ENCODE measurements at regions not wholly inside any gene's neighbourhood (a gene's known extent, or its start where the extent isn't known, plus 50 kb on each side); places are given as distances from the start of the nearest gene placed in this dataset.
"Not testable (repeated sequence)": the region's sequence is repeated elsewhere in the genome, so short reads cannot be mapped to it uniquely, and the experiment has no call there.

DNA sequence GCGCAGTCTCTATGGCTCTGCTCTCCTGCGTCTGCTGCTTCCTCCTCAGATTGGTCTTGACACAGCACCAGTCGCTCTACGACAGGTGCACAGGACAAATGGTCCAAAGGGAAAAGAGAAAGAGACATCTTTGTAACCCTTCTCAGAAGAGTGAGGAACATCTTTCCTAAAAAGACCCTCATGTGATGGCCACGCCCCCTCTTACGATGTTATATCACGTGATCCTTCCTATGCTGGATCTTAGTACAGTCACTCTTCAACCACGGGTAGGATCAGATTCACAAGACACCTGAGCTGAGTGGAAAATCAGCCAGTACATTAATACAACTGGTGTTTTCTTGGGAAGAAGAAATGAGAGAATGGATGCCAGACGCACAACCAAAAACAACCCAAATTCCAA lies 262.2 kb upstream of the CELF2 start:
- intact Hi-C loops (cut with DNase I, micrococcal nuclease), result no loop called here
- TF ChIP-seq, protein P1, sequence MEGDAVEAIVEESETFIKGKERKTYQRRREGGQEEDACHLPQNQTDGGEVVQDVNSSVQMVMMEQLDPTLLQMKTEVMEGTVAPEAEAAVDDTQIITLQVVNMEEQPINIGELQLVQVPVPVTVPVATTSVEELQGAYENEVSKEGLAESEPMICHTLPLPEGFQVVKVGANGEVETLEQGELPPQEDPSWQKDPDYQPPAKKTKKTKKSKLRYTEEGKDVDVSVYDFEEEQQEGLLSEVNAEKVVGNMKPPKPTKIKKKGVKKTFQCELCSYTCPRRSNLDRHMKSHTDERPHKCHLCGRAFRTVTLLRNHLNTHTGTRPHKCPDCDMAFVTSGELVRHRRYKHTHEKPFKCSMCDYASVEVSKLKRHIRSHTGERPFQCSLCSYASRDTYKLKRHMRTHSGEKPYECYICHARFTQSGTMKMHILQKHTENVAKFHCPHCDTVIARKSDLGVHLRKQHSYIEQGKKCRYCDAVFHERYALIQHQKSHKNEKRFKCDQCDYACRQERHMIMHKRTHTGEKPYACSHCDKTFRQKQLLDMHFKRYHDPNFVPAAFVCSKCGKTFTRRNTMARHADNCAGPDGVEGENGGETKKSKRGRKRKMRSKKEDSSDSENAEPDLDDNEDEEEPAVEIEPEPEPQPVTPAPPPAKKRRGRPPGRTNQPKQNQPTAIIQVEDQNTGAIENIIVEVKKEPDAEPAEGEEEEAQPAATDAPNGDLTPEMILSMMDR (IDR thresholded peaks at IDR 0.05), result no peak
- ChIA-PET POLR2A (no interaction called here), CTCF (no interaction called here)
- H3K36me3 ChIP-seq (ENCODE audit: insufficient read depth, low read length), result no peaks in the 10 kb centered on the region
- no peak for ATAC-seq (ENCODE audit: poor library complexity)
- H3K27ac ChIP-seq (ENCODE audit: low read depth in 1 of 2, low read length in 2 of 2), result no peak overlapping the region
- H3K4me3 Mint-ChIP-seq, result no peak overlapping the region
- no peak for DNase-seq
- H3K27me3 Mint-ChIP-seq, result no peaks in the 10 kb centered on the region
- H3K4me1 Mint-ChIP-seq (ENCODE audit: low read depth), result no peaks in the 10 kb centered on the region
- no peaks in the 10 kb centered on the region for H3K9me3 ChIP-seq (ENCODE audit: control insufficient read depth in 1 of 2, insufficient read depth in 1 of 2, low read length in 2 of 2)
- H3K27ac Mint-ChIP-seq, result no peak overlapping the region
- H3K4me1 ChIP-seq (ENCODE audit: insufficient read depth, low read length), result no peaks in the 10 kb centered on the region
- H3K4me3 ChIP-seq (ENCODE audit: low read length), result no peak overlapping the region
- no peaks in the 10 kb centered on the region for H3K36me3 Mint-ChIP-seq (ENCODE audit: low read depth)
- no peaks in the 10 kb centered on the region for H3K9me3 Mint-ChIP-seq
- no peaks in the 10 kb centered on the region for H3K27me3 ChIP-seq (ENCODE audit: control insufficient read depth in 1 of 2, insufficient read depth in 2 of 2, low read length in 2 of 2)

DNA sequence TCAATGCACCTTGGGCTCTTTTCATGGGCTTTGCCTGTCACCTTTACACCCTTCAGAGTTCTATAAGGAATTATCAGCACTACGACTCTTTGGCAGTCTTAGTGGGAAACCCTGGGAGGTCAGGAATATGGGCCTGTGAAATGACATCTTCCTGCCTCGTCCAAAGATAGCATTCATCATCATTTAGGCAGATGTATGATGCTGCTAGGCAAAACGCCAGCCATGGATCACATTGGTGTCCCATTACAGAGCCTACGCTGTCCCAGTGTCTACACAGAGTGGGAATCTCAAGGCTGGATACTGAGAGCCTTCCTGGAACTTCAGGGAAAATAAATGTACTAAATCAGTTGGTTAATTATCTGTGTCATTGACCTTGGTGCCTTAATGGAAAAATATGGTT lies 259.4 kb upstream of the CELF2 start:
- H3K4me3 ChIP-seq (ENCODE audit: low read length), result no peak overlapping the region
- TF ChIP-seq, protein P1 (IDR thresholded peaks at IDR 0.05), result no peak
- CTCF ChIA-PET, result no interaction called here
- POLR2A ChIA-PET, result no interaction called here
- H3K9me3 ChIP-seq (ENCODE audit: control insufficient read depth in 1 of 2, insufficient read depth in 1 of 2, low read length in 2 of 2), result no peaks in the 10 kb centered on the region
- H3K36me3 ChIP-seq (ENCODE audit: insufficient read depth, low read length), result no peaks in the 10 kb centered on the region
- no peaks in the 10 kb centered on the region for H3K27me3 ChIP-seq (ENCODE audit: control insufficient read depth in 1 of 2, insufficient read depth in 2 of 2, low read length in 2 of 2)
- no peaks in the 10 kb centered on the region for H3K4me1 ChIP-seq (ENCODE audit: insufficient read depth, low read length)
- no peak overlapping the region for H3K4me3 Mint-ChIP-seq
- no peak for DNase-seq
- ATAC-seq (ENCODE audit: poor library complexity), result no peak
- H3K9me3 Mint-ChIP-seq, result no peaks in the 10 kb centered on the region
- no peaks in the 10 kb centered on the region for H3K36me3 Mint-ChIP-seq (ENCODE audit: low read depth)
- H3K27me3 Mint-ChIP-seq, result no peaks in the 10 kb centered on the region
- H3K4me1 Mint-ChIP-seq (ENCODE audit: low read depth), result no peaks in the 10 kb centered on the region
- intact Hi-C loops (cut with DNase I, micrococcal nuclease), result loop anchor here in 1 of 2 experiments (1.0 kb wide), 1 partner anchor 9 kb away; no protein-coding TSS in a partner anchor
- no peak overlapping the region for H3K27ac ChIP-seq (ENCODE audit: low read depth in 1 of 2, low read length in 2 of 2)
- no peak overlapping the region for H3K27ac Mint-ChIP-seq

- ATAC-seq (ENCODE audit: poor library complexity); DNase-seq; H3K9me3 Mint-ChIP-seq; intact Hi-C loops (cut with DNase I, micrococcal nuclease); H3K36me3 Mint-ChIP-seq (ENCODE audit: low read depth); H3K36me3 ChIP-seq (ENCODE audit: insufficient read depth, low read length); POLR2A ChIA-PET; H3K4me1 Mint-ChIP-seq (ENCODE audit: low read depth); H3K27ac ChIP-seq (ENCODE audit: low read depth in 1 of 2, low read length in 2 of 2); H3K4me3 ChIP-seq (ENCODE audit: low read length); H3K4me3 Mint-ChIP-seq; CTCF ChIA-PET; H3K4me1 ChIP-seq (ENCODE audit: insufficient read depth, low read length); H3K27me3 ChIP-seq (ENCODE audit: control insufficient read depth in 1 of 2, insufficient read depth in 2 of 2, low read length in 2 of 2); H3K27me3 Mint-ChIP-seq; H3K27ac Mint-ChIP-seq; H3K9me3 ChIP-seq (ENCODE audit: control insufficient read depth in 1 of 2, insufficient read depth in 1 of 2, low read length in 2 of 2): not testable (repeated sequence)
Observed at GRCh38 chr10:10759806-10760205, 257.9 kb upstream of the CELF2 start.

DNA sequence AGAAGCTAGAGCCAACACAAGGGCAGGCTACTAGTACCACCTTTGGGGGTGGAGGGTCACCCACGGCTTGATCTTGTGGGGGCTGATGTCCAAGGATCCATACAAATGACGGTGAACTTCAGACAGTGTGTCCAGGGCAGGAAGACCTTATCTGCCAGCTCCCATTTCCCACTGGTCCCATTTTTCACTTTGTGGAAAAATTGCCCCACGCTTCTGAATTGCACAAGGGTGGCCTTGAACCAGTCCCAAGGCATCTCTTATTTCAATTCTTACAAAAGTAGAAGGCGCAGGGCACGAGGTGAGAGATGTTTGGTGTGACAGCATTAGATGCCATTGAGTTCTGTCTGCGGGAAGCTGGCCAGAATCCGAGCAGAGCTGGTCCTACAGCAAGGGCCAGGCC lies 252.7 kb upstream of the CELF2 start:
- ChIA-PET POLR2A (no interaction called here), CTCF (no interaction called here)
- Mint-ChIP-seq H3K4me3 (no peak overlapping the region), H3K4me1 (ENCODE audit: low read depth) (no peaks in the 10 kb centered on the region), H3K27ac (no peak overlapping the region), H3K9me3 (no peaks in the 10 kb centered on the region), H3K36me3 (ENCODE audit: low read depth) (no peaks in the 10 kb centered on the region), H3K27me3 (peaks cover 9% of the 10 kb centered on the region)
- H3K36me3 ChIP-seq (ENCODE audit: insufficient read depth, low read length), result no peaks in the 10 kb centered on the region
- no peaks in the 10 kb centered on the region for H3K9me3 ChIP-seq (ENCODE audit: control insufficient read depth in 1 of 2, insufficient read depth in 1 of 2, low read length in 2 of 2)
- ATAC-seq (ENCODE audit: poor library complexity) (no peak), DNase-seq (no peak)
- TF ChIP-seq, protein P1 (IDR thresholded peaks at IDR 0.05), result no peak
- H3K4me3 ChIP-seq (ENCODE audit: low read length), result no peak overlapping the region
- intact Hi-C loops (cut with DNase I, micrococcal nuclease), result no loop called here
- no peaks in the 10 kb centered on the region for H3K4me1 ChIP-seq (ENCODE audit: insufficient read depth, low read length)
- H3K27ac ChIP-seq (ENCODE audit: low read depth in 1 of 2, low read length in 2 of 2), result no peak overlapping the region
- H3K27me3 ChIP-seq (ENCODE audit: control insufficient read depth in 1 of 2, insufficient read depth in 2 of 2, low read length in 2 of 2), result peaks cover 0 to 3% of the 10 kb centered on the region in 2 experiments

Data from CD4-positive, alpha-beta T cell (primary cell).